Dedifferentiated amniotic fluid mesenchymal stem cell (primary cell): ENCODE measurements at regions not wholly inside any gene's neighbourhood (a gene's known extent, or its start where the extent isn't known, plus 50 kb on each side); places are given as distances from the start of the nearest gene placed in this dataset.

Experiments
- DNase-seq: peaks from one replicate; pipeline ENCODE4 v3.0.0-alpha.2; 2016; ENCODE audit errors: extremely low spot score

DNA sequence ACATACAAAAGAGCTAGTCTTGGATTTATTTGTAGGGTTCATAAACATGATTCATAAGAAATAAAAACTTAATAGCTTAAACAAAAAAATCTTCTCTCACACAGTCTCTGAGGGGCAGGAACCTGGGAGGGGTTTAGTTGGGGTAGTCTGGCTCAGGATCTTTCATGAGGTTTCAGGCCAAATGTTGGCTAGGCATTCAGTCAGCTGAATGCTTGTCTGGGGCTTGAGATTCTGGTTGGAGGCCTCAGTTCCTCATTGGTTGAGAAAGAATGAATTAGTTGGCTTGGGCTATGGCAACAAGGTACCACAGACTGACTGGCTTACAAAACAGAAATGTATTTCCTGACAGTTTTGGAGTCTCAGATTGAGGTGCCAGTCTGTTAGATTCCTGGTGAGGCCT lies 74.3 kb downstream of the ANKRD7 start:
- DNase-seq: no peak

DNA sequence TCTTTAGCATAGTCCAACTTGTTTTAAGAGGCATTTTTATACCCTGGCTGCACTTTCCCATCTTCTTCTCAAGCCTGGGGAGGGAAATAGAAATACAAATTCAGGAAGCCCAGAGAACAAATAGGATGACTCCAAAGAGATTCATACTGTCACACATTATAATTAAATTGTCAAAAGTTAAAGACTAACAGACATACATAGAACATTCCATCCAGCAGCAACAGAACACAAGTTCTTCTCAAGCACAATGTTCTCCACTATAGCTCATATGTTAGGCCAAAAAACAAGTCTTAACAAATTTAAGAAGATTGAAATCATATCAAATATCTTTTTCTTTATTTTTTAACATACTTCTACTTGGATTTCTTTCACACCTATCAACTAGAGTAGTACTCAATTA lies 75.7 kb downstream of the ANKRD7 start:
- DNase-seq: no peak

- DNase-seq: no peak
These were observed 79.6 kb downstream of the ANKRD7 start for GRCh38 chr7:118304100-118304499.

GRCh38 chr7:118305671-118306070 lies 81.2 kb downstream of the ANKRD7 start:
- DNase-seq: no peak

DNA sequence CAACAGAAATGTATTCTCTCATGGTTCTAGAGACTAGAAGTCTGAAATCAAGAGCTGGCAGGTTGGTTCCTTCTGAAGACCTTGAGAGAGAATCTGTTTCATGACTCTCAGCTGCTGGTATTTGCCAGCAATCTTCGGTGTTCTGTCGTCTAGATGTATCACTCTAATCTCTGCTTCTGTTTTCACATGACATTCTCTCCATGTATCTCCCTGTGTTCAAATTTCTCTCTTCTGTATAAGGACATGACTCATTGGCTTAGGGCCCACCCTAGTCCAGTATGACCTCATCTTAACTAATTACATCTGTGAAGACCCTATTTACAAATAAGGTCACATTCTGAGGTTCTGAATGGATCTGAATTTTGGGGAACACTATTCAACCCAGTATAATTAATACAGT lies 82.3 kb downstream of the ANKRD7 start:
- no peak for DNase-seq

DNA sequence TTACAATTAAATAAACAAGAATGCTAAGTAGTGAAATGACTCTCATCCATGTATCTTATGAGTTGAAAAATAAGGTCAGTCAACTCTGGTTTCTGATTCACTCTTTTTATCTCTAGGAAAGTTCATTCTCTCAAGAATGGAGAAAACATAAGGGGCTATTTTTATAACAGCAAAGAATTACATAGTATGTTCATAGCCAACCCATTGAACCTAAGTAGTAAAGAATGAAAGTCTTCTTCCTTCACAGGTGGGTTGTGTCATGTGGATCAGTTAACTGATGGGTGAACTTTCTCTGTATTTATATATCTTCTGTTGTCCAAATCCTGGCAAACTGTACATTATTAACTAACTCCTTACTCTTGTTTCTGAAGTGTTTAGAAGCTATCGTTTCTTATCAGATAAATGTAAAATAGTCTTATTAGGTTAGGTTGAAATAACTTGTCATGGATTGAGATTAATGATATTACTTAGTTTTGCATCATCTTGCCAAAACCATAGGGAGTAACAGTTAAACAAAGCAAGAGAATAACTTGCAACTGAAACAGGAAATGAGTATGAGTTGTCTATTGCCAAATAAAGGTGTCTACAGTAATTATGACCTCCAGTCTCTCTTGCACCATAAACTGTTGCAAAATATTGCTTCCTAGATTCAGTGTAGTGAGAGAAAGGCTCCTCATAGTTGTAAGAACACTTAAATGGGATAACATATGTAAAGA lies 86.8 kb downstream of the ANKRD7 start:
- DNase-seq: no peak

- DNase-seq: no peak
These were observed 87.5 kb downstream of the ANKRD7 start for GRCh38 chr7:118312051-118312450.

DNA sequence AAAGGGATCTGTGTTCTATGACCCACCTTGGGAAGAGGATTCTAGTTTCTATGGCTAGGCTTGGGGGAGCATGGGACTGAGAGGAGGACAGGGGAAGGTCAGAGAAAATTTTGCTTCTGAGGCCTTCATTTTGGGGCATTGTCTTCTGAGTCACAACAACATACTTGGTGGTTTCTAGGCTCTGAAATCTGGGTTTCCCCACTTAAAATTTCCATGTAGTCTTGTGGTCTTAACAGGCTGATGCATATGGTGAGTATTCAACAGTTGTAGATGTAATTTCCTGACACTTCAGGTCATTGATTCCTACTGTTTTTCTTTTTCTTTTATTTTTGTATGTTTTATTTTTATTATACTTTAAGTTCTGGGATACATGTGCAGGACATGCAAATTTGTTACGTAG lies 88.5 kb downstream of the ANKRD7 start:
- no peak for DNase-seq

DNA sequence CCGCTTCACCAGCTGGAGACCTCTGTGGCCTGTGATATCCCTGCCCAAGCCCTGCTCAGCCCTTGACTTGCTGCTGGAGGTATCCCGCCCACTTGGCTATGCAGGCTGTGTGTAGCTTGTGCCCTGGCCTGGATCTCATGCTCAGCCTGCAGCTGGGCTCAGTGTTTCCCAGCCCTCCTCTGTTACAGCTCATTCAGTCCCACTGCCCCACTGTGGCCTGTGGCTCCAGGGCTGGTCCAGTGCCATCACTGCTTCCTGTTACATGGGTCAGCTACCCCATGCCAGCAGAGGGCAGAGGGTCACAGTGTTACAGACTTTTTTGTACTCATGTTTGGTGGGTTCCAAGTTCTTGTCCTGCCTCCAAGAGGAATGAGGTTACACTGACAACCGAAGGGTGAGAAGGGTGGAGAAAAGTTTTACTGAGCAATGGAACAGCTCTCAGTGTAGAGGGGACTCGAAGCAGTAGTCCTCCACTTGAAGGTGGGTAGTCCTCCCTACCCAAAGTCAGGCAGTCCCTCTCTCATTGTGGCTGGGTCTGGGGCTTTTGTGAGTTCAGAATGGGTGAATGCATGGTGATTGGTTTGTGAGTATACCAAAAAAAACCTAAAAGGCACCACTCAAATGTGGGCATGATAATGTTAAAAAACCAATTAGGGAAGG lies 100.4 kb downstream of the ANKRD7 start:
- DNase-seq: no peak

DNA sequence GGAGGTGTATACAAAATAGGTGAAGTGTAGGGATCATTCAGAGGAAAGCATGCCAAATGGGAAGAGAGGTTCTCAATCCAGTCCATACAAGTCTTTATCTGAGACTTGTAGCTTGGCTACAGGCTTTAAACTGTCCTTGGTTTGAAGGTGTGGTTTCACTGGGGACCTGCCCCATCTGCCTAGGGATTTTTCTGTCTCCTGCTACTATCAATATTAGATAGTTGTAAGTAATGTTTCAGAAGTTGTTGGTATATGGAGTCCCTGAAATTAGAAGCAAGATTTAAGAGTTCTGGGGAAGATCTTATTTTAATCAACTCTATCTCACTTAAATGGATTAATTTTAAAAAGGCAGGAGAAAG lies 100.9 kb downstream of the ANKRD7 start:
- no peak for DNase-seq

GRCh38 chr7:118327174-118327573 lies 102.7 kb downstream of the ANKRD7 start:
- DNase-seq: no peak

- DNase-seq: no peak
These were observed 104.2 kb downstream of the ANKRD7 start for GRCh38 chr7:118328505-118329211.

- DNase-seq: no peak
These were observed 105.9 kb downstream of the ANKRD7 start for GRCh38 chr7:118330388-118330787.

DNA sequence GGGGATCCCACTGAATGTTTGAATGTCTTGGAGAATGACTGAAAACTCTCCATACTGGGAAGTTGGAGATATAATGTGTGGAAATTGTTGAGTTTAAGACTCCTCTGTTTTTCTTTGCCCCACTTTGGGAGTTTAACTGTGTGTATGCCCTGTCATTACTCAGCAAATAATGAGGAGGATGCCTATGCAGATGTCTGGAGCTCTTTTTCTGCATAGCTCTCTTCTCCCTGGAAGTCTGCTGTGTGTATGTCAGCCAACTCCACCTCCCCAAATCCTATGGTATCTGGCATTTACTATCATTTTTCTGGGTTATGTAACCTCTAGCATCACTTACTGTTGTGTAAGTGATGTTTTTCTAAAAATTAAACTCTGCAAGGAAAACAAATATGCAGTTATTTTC lies 122.2 kb downstream of the ANKRD7 start:
- no peak for DNase-seq

DNA sequence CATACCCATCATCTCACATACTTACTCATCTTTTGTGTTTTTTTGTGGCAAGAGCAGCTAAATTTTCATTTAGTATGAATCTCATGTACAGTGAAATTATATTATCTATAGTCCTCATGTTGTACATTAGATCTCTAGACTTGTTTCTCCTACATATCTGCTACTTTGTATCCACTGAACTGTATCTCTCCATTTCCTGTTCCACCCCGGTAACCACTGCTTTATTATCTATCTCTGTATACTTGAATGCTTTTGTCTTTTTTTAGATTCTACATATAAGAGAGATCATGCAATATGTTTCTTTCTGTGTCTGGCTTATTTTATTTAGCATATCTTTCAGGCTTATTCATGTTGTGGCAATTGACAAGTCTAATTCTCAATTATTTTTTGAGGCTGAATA lies 125.1 kb downstream of the ANKRD7 start:
- DNase-seq: no peak

DNA sequence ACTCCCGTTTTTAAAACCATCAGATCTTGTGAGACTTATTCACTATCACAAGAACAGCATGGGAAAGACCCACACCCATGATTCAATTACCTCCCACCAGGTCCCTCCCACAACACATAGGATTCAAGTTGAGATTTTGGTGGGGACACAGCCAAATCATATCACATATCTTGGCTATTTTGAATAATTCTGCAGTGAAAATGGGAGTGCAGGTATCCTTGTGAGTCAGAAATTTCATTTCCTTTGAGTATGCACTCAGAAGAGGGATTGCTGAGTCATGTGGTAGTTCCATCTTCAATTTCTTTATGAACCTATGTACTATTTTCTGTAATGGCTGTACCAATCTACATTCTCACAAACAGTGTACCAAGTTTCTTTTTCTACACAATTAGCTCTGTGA lies 125.8 kb downstream of the ANKRD7 start:
- DNase-seq: no peak

- no peak for DNase-seq
These were observed 128.5 kb downstream of the ANKRD7 start for GRCh38 chr7:118352867-118353453.

GRCh38 chr7:118366363-118366762 lies 141.9 kb downstream of the ANKRD7 start:
- no peak for DNase-seq

DNA sequence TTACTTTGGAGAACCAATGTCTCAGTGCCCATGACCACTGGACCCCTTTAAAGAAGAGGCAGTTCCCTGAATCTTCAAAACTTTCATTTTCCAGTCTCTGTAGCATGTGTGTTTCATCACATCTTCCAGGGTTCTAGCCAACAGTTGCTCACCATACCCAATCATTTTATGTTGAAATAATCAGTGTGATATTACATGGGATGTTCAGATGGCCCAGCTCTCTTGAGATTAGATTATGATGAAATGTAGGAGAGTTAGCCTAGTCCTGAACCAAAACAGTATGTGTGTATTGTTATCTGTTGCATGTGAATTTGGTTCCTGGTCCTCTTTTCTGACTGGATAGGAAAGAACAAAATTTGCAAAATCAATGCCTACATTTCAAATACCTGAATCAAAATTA lies 144.5 kb downstream of the ANKRD7 start:
- no peak for DNase-seq

DNA sequence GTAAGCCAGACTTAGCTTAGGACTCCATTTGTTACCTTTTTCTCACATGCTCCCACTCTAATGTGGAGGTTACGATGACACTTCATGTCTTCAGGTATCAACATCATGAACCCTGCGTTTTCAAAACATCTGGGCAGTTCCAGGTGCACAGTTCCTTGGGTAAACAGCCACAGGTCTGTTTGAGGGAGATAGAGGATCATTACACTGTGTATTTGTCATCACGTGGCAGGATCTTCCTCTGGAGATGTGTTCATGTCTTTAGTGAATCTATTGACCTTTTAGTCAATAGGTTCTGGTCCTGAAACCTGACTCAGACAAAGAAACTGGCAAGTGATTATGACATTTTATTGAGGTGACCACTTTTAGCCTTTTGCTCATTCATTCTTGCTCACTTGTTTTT lies 145.5 kb downstream of the ANKRD7 start:
- DNase-seq: no peak

DNA sequence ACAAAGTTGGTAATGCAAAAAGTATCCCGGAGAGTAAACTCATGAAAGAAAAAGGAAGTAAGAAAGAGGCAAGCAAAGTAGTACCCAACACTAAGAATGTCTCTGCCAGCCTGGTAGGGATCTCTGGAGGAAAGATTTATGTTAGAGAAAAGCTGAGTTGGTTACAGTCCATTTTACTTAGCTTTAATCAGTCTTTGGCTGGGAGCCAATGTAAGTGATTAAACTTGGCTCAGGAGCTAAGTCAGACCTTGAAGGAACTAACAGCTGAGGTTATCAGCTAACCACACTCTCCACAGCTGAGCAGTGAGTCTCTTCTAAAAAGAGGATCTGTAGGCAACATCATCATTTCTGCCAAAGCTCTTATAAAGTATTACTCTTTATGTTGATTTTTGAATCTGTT lies 148.0 kb downstream of the ANKRD7 start:
- no peak for DNase-seq

DNA sequence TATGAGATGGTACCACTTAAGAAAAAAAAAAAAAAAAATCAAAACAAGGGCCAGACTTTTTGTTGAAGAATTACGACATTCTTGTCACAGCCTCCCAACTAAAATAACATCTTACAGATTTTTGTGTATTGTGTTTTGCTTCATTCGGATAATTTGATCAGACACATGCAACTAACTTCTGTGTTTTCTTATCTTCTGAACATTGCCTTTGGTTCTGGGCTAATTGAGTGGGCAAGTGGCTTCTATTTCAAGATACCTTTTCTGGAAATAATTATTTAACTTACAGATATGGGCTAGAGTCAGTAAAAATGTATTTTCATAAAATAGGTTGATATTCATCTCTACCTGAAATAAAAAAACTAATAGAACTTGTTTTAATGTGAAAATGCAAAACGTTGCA lies 165.1 kb downstream of the ANKRD7 start:
- DNase-seq: no peak

DNA sequence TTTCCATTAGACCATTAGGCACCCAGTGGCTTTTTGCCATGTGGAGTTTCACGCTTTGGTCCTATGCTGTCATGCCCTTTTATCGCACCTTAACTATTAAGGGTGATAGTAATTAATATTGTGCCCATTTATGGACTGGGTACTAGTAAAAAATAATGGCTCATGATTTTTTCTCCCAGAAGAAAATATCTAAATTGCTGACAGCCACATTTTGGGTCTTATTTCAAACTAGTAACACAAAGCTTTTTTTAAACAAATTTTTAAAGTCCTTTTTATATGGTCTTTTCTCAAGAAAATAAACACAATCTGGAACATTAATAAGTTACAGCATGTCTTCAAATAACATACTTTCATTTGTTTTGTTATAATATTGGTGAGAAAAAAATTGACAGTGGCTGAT lies 179.7 kb downstream of the ANKRD7 start:
- no peak for DNase-seq
